ENCODE measurements at regions not wholly inside any gene's neighbourhood (a gene's known extent, or its start where the extent isn't known, plus 50 kb on each side); places are given as distances from the start of the nearest gene placed in this dataset.
"Not testable (repeated sequence)": the region's sequence is repeated elsewhere in the genome, so short reads cannot be mapped to it uniquely, and the experiment has no call there.

- FAIRE-seq = no peak
- DNase-seq (ENCODE audit: insufficient read length, low spot score) = no peak
- TF ChIP-seq POU2F2 (IDR thresholded peaks at IDR 0.05; ENCODE audit: low read depth, low read length) = no peak
- no peak for TF ChIP-seq PAX5 (IDR thresholded peaks at IDR 0.05; ENCODE audit: insufficient read depth, low read length, severe bottlenecking)
- no peak for TF ChIP-seq POLR2AphosphoS5 (IDR thresholded peaks at IDR 0.05; ENCODE audit: low read depth, low read length)
- TF ChIP-seq TAF1 (IDR thresholded peaks at IDR 0.05; ENCODE audit: low read depth, low read length) = no peak
- no peak for TF ChIP-seq POLR2A (IDR thresholded peaks at IDR 0.05; ENCODE audit: low read depth, low read length)
These were observed 304.6 kb downstream of the MTX2 start for GRCh38 chr2:176573612-176574483.

- FAIRE-seq = no peak
These were observed 305.4 kb downstream of the MTX2 start for GRCh38 chr2:176574484-176575236.

GRCh38 chr2:176575237-176575744 is 306.0 kb downstream of the MTX2 start:
- TF ChIP-seq POU2F2 (IDR thresholded peaks at IDR 0.05; ENCODE audit: low read depth, low read length) (no peak), POLR2AphosphoS5 (IDR thresholded peaks at IDR 0.05; ENCODE audit: low read depth, low read length) (no peak), SPI1 (IDR thresholded peaks at IDR 0.05; ENCODE audit: low read depth, low read length) (no peak), TAF1 (IDR thresholded peaks at IDR 0.05; ENCODE audit: low read depth, low read length) (no peak), POLR2A (IDR thresholded peaks at IDR 0.05; ENCODE audit: low read depth, low read length) (no peak), PAX5 (IDR thresholded peaks at IDR 0.05; ENCODE audit: insufficient read depth, low read length, severe bottlenecking) (no peak)
- FAIRE-seq = no peak
- DNase-seq (ENCODE audit: insufficient read length, low spot score) = no peak

More at GRCh38 chr2:176574484-176575236, 305.4 kb downstream of the MTX2 start:
- TF ChIP-seq POLR2AphosphoS5 (IDR thresholded peaks at IDR 0.05; ENCODE audit: low read depth, low read length) (no peak), TAF1 (IDR thresholded peaks at IDR 0.05; ENCODE audit: low read depth, low read length) (no peak), PAX5 (IDR thresholded peaks at IDR 0.05; ENCODE audit: insufficient read depth, low read length, severe bottlenecking) (no peak), POU2F2 (IDR thresholded peaks at IDR 0.05; ENCODE audit: low read depth, low read length) (no peak), POLR2A (IDR thresholded peaks at IDR 0.05; ENCODE audit: low read depth, low read length) (no peak), SPI1 (IDR thresholded peaks at IDR 0.05; ENCODE audit: low read depth, low read length) (no peak)
- DNase-seq (ENCODE audit: insufficient read length, low spot score) = no peak

GRCh38 chr2:176577054-176577453 is 307.8 kb downstream of the MTX2 start:
- DNase-seq (ENCODE audit: insufficient read length, low spot score) (no peak), FAIRE-seq (no peak)
- TF ChIP-seq POLR2A (IDR thresholded peaks at IDR 0.05; ENCODE audit: low read depth, low read length) (no peak), PAX5 (IDR thresholded peaks at IDR 0.05; ENCODE audit: insufficient read depth, low read length, severe bottlenecking) (no peak), TAF1 (IDR thresholded peaks at IDR 0.05; ENCODE audit: low read depth, low read length) (no peak), POU2F2 (IDR thresholded peaks at IDR 0.05; ENCODE audit: low read depth, low read length) (no peak), POLR2AphosphoS5 (IDR thresholded peaks at IDR 0.05; ENCODE audit: low read depth, low read length) (no peak), SPI1 (IDR thresholded peaks at IDR 0.05; ENCODE audit: low read depth, low read length) (no peak)

- FAIRE-seq = not testable (repeated sequence)
These were observed 309.1 kb downstream of the MTX2 start for GRCh38 chr2:176578292-176578691.

GRCh38 chr2:176579608-176580007 is 310.4 kb downstream of the MTX2 start:
- no peak for FAIRE-seq
- TF ChIP-seq TAF1 (IDR thresholded peaks at IDR 0.05; ENCODE audit: low read depth, low read length) (no peak), POU2F2 (IDR thresholded peaks at IDR 0.05; ENCODE audit: low read depth, low read length) (no peak), POLR2A (IDR thresholded peaks at IDR 0.05; ENCODE audit: low read depth, low read length) (no peak), POLR2AphosphoS5 (IDR thresholded peaks at IDR 0.05; ENCODE audit: low read depth, low read length) (no peak), PAX5 (IDR thresholded peaks at IDR 0.05; ENCODE audit: insufficient read depth, low read length, severe bottlenecking) (no peak), SPI1 (IDR thresholded peaks at IDR 0.05; ENCODE audit: low read depth, low read length) (no peak)

More at GRCh38 chr2:176578292-176578691, 309.1 kb downstream of the MTX2 start:
- not testable (repeated sequence) for DNase-seq (ENCODE audit: insufficient read length, low spot score)

GRCh38 chr2:176581557-176582165 is 312.4 kb downstream of the MTX2 start:
- TF ChIP-seq TAF1 (IDR thresholded peaks at IDR 0.05; ENCODE audit: low read depth, low read length) (no peak), POLR2AphosphoS5 (IDR thresholded peaks at IDR 0.05; ENCODE audit: low read depth, low read length) (no peak), PAX5 (IDR thresholded peaks at IDR 0.05; ENCODE audit: insufficient read depth, low read length, severe bottlenecking) (no peak), POLR2A (IDR thresholded peaks at IDR 0.05; ENCODE audit: low read depth, low read length) (no peak), POU2F2 (IDR thresholded peaks at IDR 0.05; ENCODE audit: low read depth, low read length) (no peak), SPI1 (IDR thresholded peaks at IDR 0.05; ENCODE audit: low read depth, low read length) (no peak)
- FAIRE-seq = no peak
- no peak for DNase-seq (ENCODE audit: insufficient read length, low spot score)

More at GRCh38 chr2:176579608-176580007, 310.4 kb downstream of the MTX2 start:
- DNase-seq (ENCODE audit: insufficient read length, low spot score) = no peak

- DNase-seq (ENCODE audit: insufficient read length, low spot score) (no peak), FAIRE-seq (no peak)
- TF ChIP-seq SPI1 (IDR thresholded peaks at IDR 0.05; ENCODE audit: low read depth, low read length) = no peak
- no peak for TF ChIP-seq POLR2AphosphoS5 (IDR thresholded peaks at IDR 0.05; ENCODE audit: low read depth, low read length)
- no peak for TF ChIP-seq POU2F2 (IDR thresholded peaks at IDR 0.05; ENCODE audit: low read depth, low read length)
- TF ChIP-seq TAF1 (IDR thresholded peaks at IDR 0.05; ENCODE audit: low read depth, low read length) = no peak
- TF ChIP-seq PAX5 (IDR thresholded peaks at IDR 0.05; ENCODE audit: insufficient read depth, low read length, severe bottlenecking) = no peak
- TF ChIP-seq POLR2A (IDR thresholded peaks at IDR 0.05; ENCODE audit: low read depth, low read length) = no peak
These were observed 312.9 kb downstream of the MTX2 start for GRCh38 chr2:176582176-176582575.

GRCh38 chr2:176582990-176583481 is 313.8 kb downstream of the MTX2 start:
- no peak for DNase-seq (ENCODE audit: insufficient read length, low spot score)
- FAIRE-seq = no peak
- TF ChIP-seq PAX5 (IDR thresholded peaks at IDR 0.05; ENCODE audit: insufficient read depth, low read length, severe bottlenecking) (no peak), POLR2AphosphoS5 (IDR thresholded peaks at IDR 0.05; ENCODE audit: low read depth, low read length) (no peak), TAF1 (IDR thresholded peaks at IDR 0.05; ENCODE audit: low read depth, low read length) (no peak), POLR2A (IDR thresholded peaks at IDR 0.05; ENCODE audit: low read depth, low read length) (no peak), SPI1 (IDR thresholded peaks at IDR 0.05; ENCODE audit: low read depth, low read length) (no peak), POU2F2 (IDR thresholded peaks at IDR 0.05; ENCODE audit: low read depth, low read length) (no peak)

Data from GM12891 (cell line).